Mesothelial cell of epicardium (in vitro differentiated cells): ENCODE measurements at regions not wholly inside any gene's neighbourhood (a gene's known extent, or its start where the extent isn't known, plus 50 kb on each side); places are given as distances from the start of the nearest gene placed in this dataset.
A peak's percentile ranks its signal among the peaks of the same experiment; 100 is the strongest.

Experiments used
- DNase-seq, 2 experiments: peaks; one replicate each; pipeline ENCODE4 v3.0.0; 2021; ENCODE audit warnings: low spot score in 2 of 2; ENCODE audit not compliant: unreplicated experiment in 2 of 2
- H3K27ac Mint-ChIP-seq: 2 replicates; pipeline ENCODE4 v1.8.0; 2021; ENCODE audit warnings: mixed read lengths
- H3K27me3 Mint-ChIP-seq: 2 replicates; pipeline ENCODE4 v1.8.0; 2021; ENCODE audit warnings: low read depth, mixed read lengths
- H3K36me3 Mint-ChIP-seq: 2 replicates; pipeline ENCODE4 v1.8.0; 2021; ENCODE audit warnings: mixed read lengths
- H3K4me1 Mint-ChIP-seq: 2 replicates; pipeline ENCODE4 v1.8.0; 2021; ENCODE audit warnings: mixed read lengths
- H3K4me3 Mint-ChIP-seq: 2 replicates; pipeline ENCODE4 v1.8.0; 2021; ENCODE audit warnings: mild to moderate bottlenecking, moderate library complexity, mixed read lengths
- H3K9me3 Mint-ChIP-seq: 2 replicates; pipeline ENCODE4 v1.8.0; 2021; ENCODE audit warnings: mixed read lengths
- TF ChIP-seq, protein P1 (sequence below): fragments of 200-600 bp; sonication (generic); IDR thresholded peaks from one replicate; pipeline ENCODE4 v1.5.0; 2021; ENCODE audit warnings: antibody characterized with exemption; ENCODE audit not compliant: unreplicated experiment

DNA sequence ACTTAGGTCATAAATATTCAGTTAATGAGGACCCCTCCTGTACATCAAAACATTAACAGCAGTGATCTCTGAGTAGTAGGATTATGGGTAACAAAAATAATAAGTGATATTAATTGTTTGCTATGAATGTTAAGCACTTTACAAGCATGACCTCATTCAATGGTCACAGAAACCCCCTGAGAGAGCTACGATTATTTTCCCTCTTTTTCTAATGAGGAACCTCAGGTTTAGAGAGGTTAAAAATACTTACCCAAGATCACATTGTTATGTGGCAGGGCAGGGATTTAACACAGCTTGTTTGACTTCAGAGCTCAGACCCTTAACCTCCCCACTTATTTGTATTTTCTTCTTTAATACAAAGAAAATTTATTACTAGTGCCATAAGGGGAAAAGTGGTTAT lies 228.2 kb downstream of the TBL1XR1 start:
- peaks cover 4% of the 10 kb centered on the region for H3K9me3 Mint-ChIP-seq

DNA sequence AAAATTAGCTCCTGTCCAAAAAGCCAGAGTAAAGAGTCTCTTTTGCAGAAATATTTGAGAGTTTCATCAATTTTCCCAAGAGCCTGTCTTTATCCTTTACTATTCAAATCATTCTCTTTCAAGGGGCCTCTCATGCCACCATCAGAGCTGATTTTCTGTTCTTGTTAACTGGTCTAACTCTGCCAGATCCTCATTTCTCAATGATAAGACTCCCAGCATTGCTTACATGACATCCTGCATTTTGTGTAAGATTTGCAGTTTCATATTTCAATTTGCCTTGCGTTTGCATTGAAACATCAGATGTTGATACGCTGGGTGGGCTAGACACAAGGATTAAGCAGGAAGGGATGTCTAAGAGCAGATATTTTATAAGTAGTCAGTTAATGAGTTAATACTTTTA lies 228.7 kb downstream of the TBL1XR1 start:
- no peaks in the 10 kb centered on the region for H3K36me3 Mint-ChIP-seq
- TF ChIP-seq, protein P1, sequence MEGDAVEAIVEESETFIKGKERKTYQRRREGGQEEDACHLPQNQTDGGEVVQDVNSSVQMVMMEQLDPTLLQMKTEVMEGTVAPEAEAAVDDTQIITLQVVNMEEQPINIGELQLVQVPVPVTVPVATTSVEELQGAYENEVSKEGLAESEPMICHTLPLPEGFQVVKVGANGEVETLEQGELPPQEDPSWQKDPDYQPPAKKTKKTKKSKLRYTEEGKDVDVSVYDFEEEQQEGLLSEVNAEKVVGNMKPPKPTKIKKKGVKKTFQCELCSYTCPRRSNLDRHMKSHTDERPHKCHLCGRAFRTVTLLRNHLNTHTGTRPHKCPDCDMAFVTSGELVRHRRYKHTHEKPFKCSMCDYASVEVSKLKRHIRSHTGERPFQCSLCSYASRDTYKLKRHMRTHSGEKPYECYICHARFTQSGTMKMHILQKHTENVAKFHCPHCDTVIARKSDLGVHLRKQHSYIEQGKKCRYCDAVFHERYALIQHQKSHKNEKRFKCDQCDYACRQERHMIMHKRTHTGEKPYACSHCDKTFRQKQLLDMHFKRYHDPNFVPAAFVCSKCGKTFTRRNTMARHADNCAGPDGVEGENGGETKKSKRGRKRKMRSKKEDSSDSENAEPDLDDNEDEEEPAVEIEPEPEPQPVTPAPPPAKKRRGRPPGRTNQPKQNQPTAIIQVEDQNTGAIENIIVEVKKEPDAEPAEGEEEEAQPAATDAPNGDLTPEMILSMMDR, result no peak

More for the DNA sequence above, 228.2 kb downstream of the TBL1XR1 start:
- Mint-ChIP-seq H3K4me1 (peaks cover 48% of the 10 kb centered on the region), H3K27me3 (no peaks in the 10 kb centered on the region), H3K36me3 (no peaks in the 10 kb centered on the region), H3K27ac (peak overlapping the region; percentile 97), H3K4me3 (no peak overlapping the region)
- DNase-seq, result no peak
- TF ChIP-seq, protein P1, result no peak

DNA sequence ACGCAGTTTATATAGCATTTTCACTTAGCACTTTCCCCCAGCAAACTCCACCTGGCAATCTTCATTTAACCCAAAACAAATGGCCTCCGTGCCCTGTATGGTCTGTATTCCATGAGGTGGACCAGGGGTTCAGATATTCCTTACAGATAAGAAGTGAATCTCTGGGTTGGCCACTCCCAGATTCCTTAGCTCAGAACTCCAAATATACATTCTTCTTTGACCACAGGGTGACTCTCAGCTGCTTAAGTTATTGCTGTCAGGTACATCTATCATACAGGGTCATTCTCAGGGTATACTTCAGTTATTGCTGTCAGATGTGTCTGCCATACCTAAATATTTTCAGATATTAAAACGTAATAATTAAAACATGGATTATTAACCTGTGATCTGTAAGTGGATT lies 229.8 kb downstream of the TBL1XR1 start:
- DNase-seq, result no peak
- TF ChIP-seq, protein P1, result no peak
- Mint-ChIP-seq H3K9me3 (peaks cover 5% of the 10 kb centered on the region), H3K27ac (peak overlapping the region; percentile 97), H3K27me3 (no peaks in the 10 kb centered on the region), H3K4me1 (peaks cover 48% of the 10 kb centered on the region), H3K4me3 (no peak overlapping the region), H3K36me3 (no peaks in the 10 kb centered on the region)

More for the DNA sequence above, 228.7 kb downstream of the TBL1XR1 start:
- Mint-ChIP-seq H3K4me3 (no peak overlapping the region), H3K4me1 (peaks cover 48% of the 10 kb centered on the region), H3K9me3 (peaks cover 4% of the 10 kb centered on the region), H3K27ac (peak overlapping the region; percentile 97), H3K27me3 (no peaks in the 10 kb centered on the region)
- DNase-seq, result no peak

DNA sequence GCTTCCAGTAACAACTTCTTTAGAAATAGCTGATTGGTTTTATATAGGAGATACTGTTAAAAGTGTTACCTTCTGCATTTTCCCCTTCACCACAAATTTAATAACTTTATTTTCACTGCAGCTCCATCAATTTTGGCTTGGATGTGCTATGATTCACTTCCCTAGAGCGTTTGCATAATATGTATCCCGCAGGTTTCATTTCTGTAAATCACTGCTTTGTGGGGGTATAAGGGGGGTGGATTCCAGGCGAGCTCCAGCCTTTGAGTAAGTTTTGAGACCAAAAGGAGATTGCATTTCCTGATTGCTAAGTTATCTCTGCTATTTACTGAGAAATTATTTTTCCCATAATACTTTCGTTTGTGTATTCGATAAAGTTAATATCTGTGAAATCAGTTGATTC lies 232.6 kb downstream of the TBL1XR1 start:
- Mint-ChIP-seq H3K4me1 (peaks cover 45% of the 10 kb centered on the region), H3K36me3 (no peaks in the 10 kb centered on the region), H3K27ac (no peak overlapping the region), H3K9me3 (peaks cover 15% of the 10 kb centered on the region), H3K4me3 (no peak overlapping the region), H3K27me3 (no peaks in the 10 kb centered on the region)
- TF ChIP-seq, protein P1, result no peak
- DNase-seq, result no peak

DNA sequence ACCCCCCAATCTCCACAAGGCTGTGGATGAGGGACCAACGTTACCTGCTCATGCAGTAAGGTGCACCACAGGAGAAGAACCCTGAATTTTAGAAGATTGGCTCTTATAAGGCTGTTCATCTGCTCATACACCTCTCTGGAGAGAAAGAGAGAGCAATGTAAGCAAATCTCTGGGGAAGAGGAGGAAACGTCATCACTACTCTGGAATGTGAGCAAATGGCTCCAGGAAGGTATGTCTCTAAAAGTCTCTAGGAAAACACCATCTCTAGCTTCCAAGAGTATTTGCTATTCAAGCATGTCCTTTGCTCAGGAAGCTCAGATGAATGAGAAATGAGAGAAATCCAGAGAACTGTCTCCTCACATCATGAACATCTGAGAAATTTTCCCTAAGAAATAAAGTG lies 235.4 kb downstream of the TBL1XR1 start:
- Mint-ChIP-seq H3K36me3 (no peaks in the 10 kb centered on the region), H3K4me1 (peaks cover 21% of the 10 kb centered on the region), H3K27me3 (no peaks in the 10 kb centered on the region), H3K9me3 (peaks cover 22% of the 10 kb centered on the region), H3K4me3 (no peak overlapping the region), H3K27ac (no peak overlapping the region)
- no peak for DNase-seq
- TF ChIP-seq, protein P1, result no peak

DNA sequence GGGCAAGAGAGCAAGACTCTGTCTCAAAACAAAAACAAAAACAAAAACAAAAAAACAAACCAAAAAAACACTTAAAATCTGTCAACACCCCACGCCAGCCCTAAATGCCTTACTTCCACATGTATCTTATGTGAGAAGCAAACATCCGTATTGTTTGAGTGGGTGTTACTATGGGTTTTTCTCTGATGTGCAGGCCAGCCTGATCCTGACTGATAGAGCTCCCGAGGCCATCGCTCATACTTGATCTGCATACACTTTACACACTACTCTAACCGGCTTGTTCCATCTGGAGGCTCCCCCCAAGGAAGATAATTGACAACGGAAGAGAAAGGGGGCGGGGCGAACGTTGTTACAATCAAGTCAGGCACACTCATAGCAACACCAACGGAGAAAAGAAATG lies 237.4 kb downstream of the TBL1XR1 start:
- Mint-ChIP-seq H3K36me3 (no peaks in the 10 kb centered on the region), H3K27ac (no peak overlapping the region), H3K9me3 (peaks cover 22% of the 10 kb centered on the region), H3K4me1 (peaks cover 4% of the 10 kb centered on the region), H3K27me3 (no peaks in the 10 kb centered on the region), H3K4me3 (no peak overlapping the region)
- DNase-seq, result no peak
- TF ChIP-seq, protein P1, result no peak
